Coronary artery (tissue), 2 donors: ENCODE measurements at regions not wholly inside any gene's neighbourhood (a gene's known extent, or its start where the extent isn't known, plus 50 kb on each side); places are given as distances from the start of the nearest gene placed in this dataset.

ENCODE experiments used
- DNase-seq: peaks from one replicate; pipeline ENCODE4 v3.0.0-alpha.2; 2017; ENCODE audit warnings: low spot score
- H3K27ac ChIP-seq, 2 donors: fragments of 200-600 bp; sonication (generic); one replicate each; pipeline ENCODE4 v1.5.1; 2016 to 2019
- H3K4me3 ChIP-seq: fragments of 200-600 bp; sonication (generic); 2 replicates; pipeline ENCODE4 v1.5.1; 2016; ENCODE audit warnings: mild to moderate bottlenecking, moderate library complexity
- CTCF ChIP-seq: fragments of 200-600 bp; sonication (generic); IDR thresholded peaks from one replicate; pipeline ENCODE4 v1.5.1; 2019; ENCODE audit warnings: antibody characterized with exemption

DNA sequence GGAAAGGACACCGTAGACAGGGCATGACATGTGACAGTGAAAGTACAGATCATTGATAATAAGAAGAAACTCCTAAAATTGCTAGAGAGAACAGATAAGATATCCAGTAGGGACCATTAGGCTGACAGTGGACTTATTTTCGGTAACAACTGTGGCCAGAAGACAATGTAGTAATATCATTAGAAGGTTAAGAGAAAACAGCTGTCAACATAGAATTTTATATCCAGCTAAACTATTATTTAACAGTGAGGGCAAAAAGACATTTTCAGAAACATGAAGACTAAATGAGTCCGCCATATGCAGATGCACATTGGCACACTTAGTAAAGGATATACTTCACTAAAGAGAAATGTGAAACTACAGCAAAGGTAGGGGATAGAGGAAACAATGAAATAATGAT is 95.4 kb upstream of the GUCA2B start:
- H3K4me3 ChIP-seq = no peak overlapping the region
- no peak for DNase-seq
- no peak for TF ChIP-seq CTCF
- H3K27ac ChIP-seq = no peak overlapping the region

DNA sequence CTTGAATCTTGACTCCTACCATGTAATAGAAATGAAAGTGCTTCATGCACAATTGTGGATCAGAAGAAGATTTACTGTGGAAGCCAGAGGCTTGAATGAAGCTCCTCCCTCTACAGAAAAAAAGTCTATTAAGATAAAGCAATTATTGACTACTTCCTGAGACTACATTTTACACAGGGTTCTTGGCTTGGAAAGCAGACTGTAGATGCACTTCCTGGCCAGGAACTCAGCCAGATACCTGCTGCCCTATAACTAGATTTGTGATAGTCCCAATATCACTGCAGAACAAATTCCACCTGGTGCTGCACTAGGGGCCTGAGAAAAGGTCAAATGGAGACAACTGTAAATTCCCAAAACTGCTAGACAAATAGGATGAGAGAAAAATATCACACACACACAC is 96.8 kb upstream of the GUCA2B start:
- no peak overlapping the region for H3K4me3 ChIP-seq
- H3K27ac ChIP-seq = no peak overlapping the region
- DNase-seq = no peak
- no peak for TF ChIP-seq CTCF

GRCh38 chr1:42055061-42055460 is 98.1 kb upstream of the GUCA2B start:
- TF ChIP-seq CTCF = no peak
- no peak overlapping the region for H3K4me3 ChIP-seq
- no peak overlapping the region for H3K27ac ChIP-seq
- no peak for DNase-seq

- DNase-seq = no peak
- TF ChIP-seq CTCF = no peak
- Histone ChIP-seq H3K4me3 (no peak overlapping the region), H3K27ac (no peak overlapping the region)
These were observed 101.0 kb upstream of the GUCA2B start for GRCh38 chr1:42052072-42052699.

DNA sequence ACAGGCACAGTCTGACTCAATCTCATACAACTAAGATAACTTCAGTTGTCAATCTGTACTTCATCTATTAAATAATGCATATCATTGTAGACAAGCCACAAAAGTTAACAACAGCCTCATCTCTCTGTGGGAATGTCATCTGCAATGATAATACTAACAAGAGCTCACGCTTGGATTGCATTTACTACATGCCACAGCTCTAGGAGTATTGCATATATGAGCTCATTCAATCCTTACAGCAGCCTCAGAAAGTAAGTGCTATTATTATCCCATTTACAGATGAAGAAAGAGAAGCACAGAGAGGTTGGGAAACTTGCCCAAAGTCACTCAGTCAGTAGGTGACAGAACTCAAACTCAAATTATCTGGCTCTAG is 105.7 kb upstream of the GUCA2B start:
- Histone ChIP-seq H3K4me3 (no peak overlapping the region), H3K27ac (no peak overlapping the region)
- no peak for DNase-seq
- no peak for TF ChIP-seq CTCF

DNA sequence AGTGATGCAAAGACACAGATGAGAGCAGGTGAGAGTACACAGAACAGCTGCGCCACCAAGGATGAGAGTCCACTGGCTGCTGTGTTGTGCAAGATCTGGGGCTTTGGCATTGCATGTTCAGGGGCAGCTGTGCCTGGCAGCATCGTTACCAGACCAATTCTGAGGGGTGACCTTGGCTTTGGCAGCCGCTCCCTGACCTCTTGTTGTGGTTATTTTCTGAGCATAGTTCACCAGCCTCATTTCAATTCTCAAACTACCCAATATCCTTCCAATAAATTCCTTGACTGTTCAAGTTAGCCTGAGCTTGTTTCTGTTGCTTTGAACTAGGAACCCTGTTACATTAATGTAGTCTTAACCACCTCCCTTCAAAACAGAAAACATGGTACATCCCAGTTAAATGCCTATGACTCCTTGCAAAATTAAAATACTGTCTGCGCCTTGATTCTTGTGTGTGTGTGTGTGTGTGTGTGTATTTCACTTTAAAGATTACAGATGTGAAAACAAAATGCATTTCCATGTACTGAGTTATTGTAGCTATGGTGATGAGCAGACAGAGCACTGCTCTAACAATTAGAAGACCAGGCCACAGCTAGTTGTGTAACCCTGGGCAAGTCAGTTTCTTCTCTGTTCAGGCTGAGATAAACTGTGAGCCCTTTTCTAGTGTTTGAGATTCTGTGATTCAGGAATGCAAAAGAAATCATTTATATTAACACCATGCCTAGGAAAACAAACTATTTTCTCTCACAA is 106.3 kb upstream of the GUCA2B start:
- Histone ChIP-seq H3K27ac (no peak overlapping the region), H3K4me3 (no peak overlapping the region)
- no peak for DNase-seq
- no peak for TF ChIP-seq CTCF

GRCh38 chr1:42044346-42044745 is 108.9 kb upstream of the GUCA2B start:
- DNase-seq = no peak

More at GRCh38 chr1:42044346-42044745, 108.9 kb upstream of the GUCA2B start:
- no peak for TF ChIP-seq CTCF
- Histone ChIP-seq H3K4me3 (no peak overlapping the region), H3K27ac (no peak overlapping the region)
